H1 (cell line): ENCODE measurements at regions not wholly inside any gene's neighbourhood (a gene's known extent, or its start where the extent isn't known, plus 50 kb on each side); places are given as distances from the start of the nearest gene placed in this dataset.

ENCODE experiments used
- CTCF ChIA-PET: fragments of 300-600 bp; sonication (Branson Sonifier 250); formaldehyde crosslinking; loops from one replicate; lab custom pipeline; 2021; ENCODE audit not compliant: partially characterized antibody; lab: Charles Lee
- POLR2A ChIA-PET: fragments of 300-600 bp; sonication (Branson Sonifier 250); formaldehyde crosslinking; loops from one replicate; lab custom pipeline; 2021; ENCODE audit warnings: inconsistent platforms; ENCODE audit not compliant: partially characterized antibody; lab: Charles Lee
- DNase-seq, 2 experiments: peaks; one replicate each; pipeline versions ENCODE4 v3.0.0 to v3.0.0-alpha.2; 2010 to 2022; ENCODE audit warnings: low spot score in 2 of 2, low read depth in 1 of 2, mixed read lengths in 1 of 2
- FAIRE-seq: peaks from 2 replicates; lab custom pipeline; 2011; peaks lifted over from hg19 to GRCh38; lab: Jason Lieb, UNC
- H2AFZ ChIP-seq: 2 replicates; pipeline ENCODE4 v1.8.1; 2012; ENCODE audit warnings: low read length, inconsistent platforms
- H2AK5ac ChIP-seq: 2 replicates; pipeline ENCODE4 v1.6.1; 2013; ENCODE audit warnings: low read depth, low read length
- H2BK120ac ChIP-seq: replicated peaks from 2 replicates; pipeline ENCODE3; 2013; ENCODE audit warnings: low read depth, low read length, inconsistent platforms
- H2BK12ac ChIP-seq: 2 replicates; pipeline ENCODE4 v1.6.1; 2013; ENCODE audit warnings: low read depth, low read length
- H2BK15ac ChIP-seq: 2 replicates; pipeline ENCODE4 v1.6.1; 2013; ENCODE audit warnings: low read length
- H2BK20ac ChIP-seq: 2 replicates; pipeline ENCODE4 v1.6.1; 2013; ENCODE audit warnings: low read length
- H2BK5ac ChIP-seq: 2 replicates; pipeline ENCODE4 v1.6.1; 2013; ENCODE audit warnings: low read depth, low read length
- H3K14ac ChIP-seq: 2 replicates; pipeline ENCODE4 v1.6.1; 2013; ENCODE audit warnings: inconsistent platforms; ENCODE audit not compliant: insufficient read length
- H3K18ac ChIP-seq: 2 replicates; pipeline ENCODE4 v1.6.1; 2013; ENCODE audit warnings: low read length; ENCODE audit errors: extremely low read depth
- H3K23ac ChIP-seq: 2 replicates; pipeline ENCODE4 v1.6.1; 2013; ENCODE audit warnings: inconsistent platforms; ENCODE audit not compliant: insufficient read length
- H3K23me2 ChIP-seq: 2 replicates; pipeline ENCODE4 v1.6.1; 2013; ENCODE audit warnings: low read depth, low read length
- H3K27ac ChIP-seq: 2 replicates; pipeline ENCODE4 v1.6.1; 2011; ENCODE audit warnings: low read depth, low read length, inconsistent platforms
- H3K27me3 ChIP-seq, 4 experiments: replicated peaks in 1 of 4; 1 replicate in 1 of 4; 2 replicates in 3 of 4; pipeline versions ENCODE4 v1.6.1 to v1.8.1; 2011 to 2013; ENCODE audit warnings: low read length in 3 of 4, mild to moderate bottlenecking in 3 of 4, inconsistent platforms in 2 of 4, mixed read lengths in 2 of 4, moderate library complexity in 1 of 4; ENCODE audit not compliant: control insufficient read depth in 3 of 4, insufficient read depth in 3 of 4; ENCODE audit errors: extremely low read depth in 1 of 4
- H3K36me3 ChIP-seq, 4 experiments: 2 replicates each; pipeline versions ENCODE4 v1.6.1 to v1.8.1; 2011 to 2013; ENCODE audit warnings: mild to moderate bottlenecking in 4 of 4, low read length in 3 of 4, moderate library complexity in 2 of 4, control low read depth in 1 of 4, inconsistent platforms in 1 of 4; ENCODE audit not compliant: insufficient read depth in 4 of 4, control insufficient read depth in 2 of 4
- H3K4ac ChIP-seq: replicated peaks from 2 replicates; pipeline ENCODE3; 2013; ENCODE audit warnings: low read length, low read depth, mixed read lengths, inconsistent platforms; ENCODE audit not compliant: insufficient read length
- H3K4me1 ChIP-seq, 4 experiments: replicated peaks in 1 of 4; 1 replicate in 1 of 4; 2 replicates in 3 of 4; pipeline versions ENCODE4 v1.6.1 to v1.8.1; 2011 to 2013; ENCODE audit warnings: low read length in 3 of 4, inconsistent platforms in 2 of 4, mixed read lengths in 1 of 4; ENCODE audit not compliant: insufficient read depth in 4 of 4, control insufficient read depth in 3 of 4
- H3K4me2 ChIP-seq, 2 experiments: 2 replicates each; pipeline versions ENCODE4 v1.6.1 to v1.8.1; 2011 to 2013; ENCODE audit warnings: low read depth in 2 of 2, low read length in 2 of 2, control low read depth in 1 of 2, inconsistent platforms in 1 of 2, mild to moderate bottlenecking in 1 of 2; ENCODE audit not compliant: insufficient read depth in 1 of 2
- H3K4me3 ChIP-seq, 4 experiments: fragments of 200-600, 300-600 bp in 1 of 4; sonication (generic), shearing (Covaris generic), sonication (Bioruptor Twin) in 1 of 4; 2 replicates each; pipeline versions ENCODE4 v1.5.1 to v1.8.1; 2011 to 2016; ENCODE audit warnings: low read length in 4 of 4, low read depth in 3 of 4, control low read depth in 2 of 4, inconsistent platforms in 2 of 4, mild to moderate bottlenecking in 2 of 4, mixed read lengths in 1 of 4, moderate library complexity in 1 of 4; ENCODE audit not compliant: insufficient read depth in 2 of 4; ENCODE audit errors: extremely low read depth in 1 of 4
- H3K56ac ChIP-seq: replicated peaks from 2 replicates; pipeline ENCODE3; 2013; ENCODE audit warnings: low read depth, mild to moderate bottlenecking, mixed read lengths, low read length, inconsistent platforms; ENCODE audit not compliant: insufficient read length
- H3K79me1 ChIP-seq: 2 replicates; pipeline ENCODE4 v1.6.1; 2013; ENCODE audit warnings: low read depth, low read length, control low read depth
- H3K79me2 ChIP-seq, 2 experiments: 2 replicates each; pipeline versions ENCODE4 v1.6.1 to v1.8.1; 2012 to 2013; ENCODE audit warnings: low read length in 2 of 2, mild to moderate bottlenecking in 2 of 2, inconsistent platforms in 1 of 2; ENCODE audit not compliant: insufficient read depth in 2 of 2, control insufficient read depth in 1 of 2
- H3K9ac ChIP-seq, 4 experiments: replicated peaks in 1 of 4; 1 replicate in 1 of 4; 2 replicates in 3 of 4; pipeline versions ENCODE4 v1.6.1 to v1.8.1; 2011 to 2013; ENCODE audit warnings: low read depth in 3 of 4, low read length in 3 of 4, control low read depth in 2 of 4, mild to moderate bottlenecking in 2 of 4, moderate library complexity in 2 of 4, inconsistent platforms in 1 of 4; ENCODE audit errors: extremely low read depth in 1 of 4
- H3K9me3 ChIP-seq, 2 experiments: 2 replicates each; pipeline versions ENCODE4 v1.6.1 to v1.8.1; 2012 to 2013; ENCODE audit warnings: mild to moderate bottlenecking in 2 of 2, moderate library complexity in 2 of 2, control low read depth in 1 of 2, inconsistent platforms in 1 of 2, low read depth in 1 of 2, low read length in 1 of 2, mixed read lengths in 1 of 2; ENCODE audit not compliant: insufficient read depth in 2 of 2
- H4K20me1 ChIP-seq, 2 experiments: replicated peaks in 1 of 2; 2 replicates each; pipeline versions ENCODE3 to v1.8.1; 2011 to 2013; ENCODE audit warnings: inconsistent platforms in 2 of 2, low read length in 2 of 2, mild to moderate bottlenecking in 1 of 2; ENCODE audit not compliant: insufficient read depth in 2 of 2, control insufficient read depth in 1 of 2
- H4K5ac ChIP-seq: 2 replicates; pipeline ENCODE4 v1.6.1; 2013; ENCODE audit warnings: low read length, low read depth, mixed read lengths, inconsistent platforms; ENCODE audit not compliant: insufficient read length
- H4K8ac ChIP-seq: 2 replicates; pipeline ENCODE4 v1.8.0; 2013; ENCODE audit warnings: mild to moderate bottlenecking, moderate library complexity, low read length, inconsistent platforms; ENCODE audit not compliant: insufficient read depth; ENCODE audit errors: extremely low read depth
- H4K91ac ChIP-seq: replicated peaks from 2 replicates; pipeline ENCODE3; 2013; ENCODE audit warnings: low read length, mixed read lengths, inconsistent platforms; ENCODE audit not compliant: insufficient read length
- ASH2L ChIP-seq: fragments of 200-600, 300-600 bp; sonication (generic); IDR thresholded peaks from one replicate; pipeline ENCODE4 v1.7.1; 2017; ENCODE audit warnings: low read length
- CHD2 ChIP-seq: IDR thresholded peaks from 2 replicates; pipeline ENCODE4 v1.6.1; 2012; ENCODE audit warnings: low read length, improper control_type of control experiment
- CREB1 ChIP-seq: IDR thresholded peaks from 2 replicates; pipeline ENCODE4 v1.6.1; 2012; ENCODE audit warnings: inconsistent platforms
- EP300 ChIP-seq, 2 experiments: IDR thresholded peaks; 1 replicate in 1 of 2; 2 replicates in 1 of 2; pipeline ENCODE4 v1.6.1; 2011 to 2012; ENCODE audit warnings: low read depth in 2 of 2, low read length in 2 of 2, mild to moderate bottlenecking in 2 of 2, borderline replicate concordance in 1 of 2, inconsistent platforms in 1 of 2, moderate library complexity in 1 of 2
- RNF2 ChIP-seq: fragments of 200-900, 300-1000 bp; sonication (generic); IDR thresholded peaks from 2 replicates; pipeline ENCODE4 v1.7.1; 2016; ENCODE audit warnings: borderline replicate concordance, low read depth, mild to moderate bottlenecking, antibody characterized with exemption, low read length; ENCODE audit not compliant: poor library complexity, severe bottlenecking; ENCODE audit errors: missing control alignments
- SUZ12 ChIP-seq: fragments of 200-600 bp; sonication (generic); IDR thresholded peaks from 2 replicates; pipeline ENCODE4 v1.6.1; 2012; ENCODE audit warnings: mild to moderate bottlenecking, inconsistent platforms, low read length, moderate library complexity, mixed read lengths
- WGBS, 2 experiments: shearing (Covaris generic) in 1 of 2; methylation state at CpG; one replicate each; pipeline versions ENCODE4 v1.1.6 to v1.1.7; 2013 to 2015; ENCODE audit warnings: low lambda C conversion rate in 2 of 2, mixed read lengths in 2 of 2, inconsistent platforms in 1 of 2, low coverage in 1 of 2, missing lambda C conversion rate in 1 of 2; ENCODE audit not compliant: insufficient replicate concordance in 2 of 2, insufficient coverage in 1 of 2, insufficient read length in 1 of 2; ENCODE audit errors: extremely low coverage in 1 of 2, missing lambda C conversion rate in 1 of 2; 5-methylcytosine and 5-hydroxymethylcytosine counted together
- TF ChIP-seq, protein P1 (sequence below): IDR thresholded peaks from 2 replicates; pipeline ENCODE4 v1.6.1; 2012; ENCODE audit warnings: inconsistent platforms
- TF ChIP-seq, protein P2 (sequence below): IDR thresholded peaks from 2 replicates; pipeline ENCODE4 v1.6.1; 2011; ENCODE audit warnings: low read depth, mild to moderate bottlenecking, low read length; ENCODE audit not compliant: insufficient read depth
- TF ChIP-seq, protein P3 (sequence below): IDR thresholded peaks from 2 replicates; pipeline ENCODE4 v1.6.1; 2011; ENCODE audit warnings: low read length, improper control_type of control experiment

DNA sequence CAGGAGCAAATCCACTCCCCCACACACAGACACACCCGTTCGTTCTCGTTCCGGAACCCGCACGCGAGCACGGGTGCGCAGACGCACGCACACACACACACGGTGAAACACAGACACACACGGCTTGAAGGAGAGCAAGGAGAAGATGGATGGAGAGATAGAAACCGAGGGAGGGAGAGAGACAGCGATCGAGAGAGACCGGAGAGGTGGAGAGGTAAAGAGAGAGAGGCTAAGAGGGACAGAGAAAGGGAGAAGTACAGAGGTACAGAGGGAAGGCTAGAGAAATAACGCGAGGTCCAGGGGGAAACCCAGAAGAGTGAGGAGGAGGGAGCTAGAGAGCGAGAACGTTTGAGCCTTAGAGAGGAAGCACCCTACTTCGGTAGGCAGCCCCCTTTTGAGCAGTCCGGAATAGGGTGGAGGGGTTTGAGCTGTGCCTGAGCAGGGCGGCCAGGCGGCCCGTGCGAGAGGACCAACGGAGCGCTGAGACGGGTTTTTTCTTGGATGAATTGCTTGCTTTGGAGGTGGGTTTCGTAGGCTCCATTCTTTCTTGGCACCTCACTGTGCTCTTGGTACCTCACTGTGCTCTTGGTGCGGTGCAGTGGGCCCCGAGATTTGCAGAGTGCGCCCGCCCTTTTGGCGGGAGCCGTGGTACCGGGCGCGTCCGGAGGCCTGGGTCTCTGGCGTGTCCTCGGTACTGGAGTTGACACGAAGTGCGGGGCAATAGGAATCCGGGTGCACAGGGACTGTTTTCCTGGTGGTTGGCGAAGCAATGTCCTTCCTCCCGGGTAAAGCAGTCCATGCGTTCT is 88.4 kb upstream of the RHOU start:
- no peak overlapping the region; the same call in 1 of the 2 replicates for H2AFZ ChIP-seq
- H3K79me1 ChIP-seq, result no peaks in the 10 kb centered on the region
- peak overlapping the region; percentile 51 to 66 (median 64) for H3K4me3 ChIP-seq
- H3K9ac ChIP-seq, result peak overlapping the region in 1 of 4 experiments; percentile 13; a peak in 2 of 7 replicates
- no peaks in the 10 kb centered on the region for H3K79me2 ChIP-seq
- peaks cover 0 to 7% (median 2%) of the 10 kb centered on the region in 4 experiments; a peak in 3 of 7 replicates for H3K4me1 ChIP-seq
- H2BK120ac ChIP-seq, result no peak overlapping the region
- H2BK5ac ChIP-seq, result no peak overlapping the region
- H3K36me3 ChIP-seq, result no peaks in the 10 kb centered on the region
- 4% methylated on average over 47 of the region's 49 CpGs; no CpG with 5 or more reads in 1 of the 2 experiments for WGBS, 2 experiments
- no peak overlapping the region for H4K8ac ChIP-seq
- peak overlapping the region; percentile 88 to 96 for H3K4me2 ChIP-seq
- H3K18ac ChIP-seq, result no peak overlapping the region; the same call in 1 of the 2 replicates
- H4K91ac ChIP-seq, result no peak overlapping the region
- no peak overlapping the region for H3K23ac ChIP-seq
- H3K4ac ChIP-seq, result no peak overlapping the region
- ChIA-PET POLR2A (no interaction called here), CTCF (no interaction called here)
- no peaks in the 10 kb centered on the region for H4K20me1 ChIP-seq
- FAIRE-seq (no peak), DNase-seq (peak in 1 of 2 experiments; percentile 66)
- H3K27ac ChIP-seq, result no peak overlapping the region
- H2BK12ac ChIP-seq, result 0 out of 2 replicates have a peak overlapping the region, but pooled peaks have one; percentile 27
- peaks cover 26 to 53% (median 45%) of the 10 kb centered on the region in 4 experiments for H3K27me3 ChIP-seq
- no peak overlapping the region for H3K56ac ChIP-seq
- H2BK20ac ChIP-seq, result no peak overlapping the region
- no peak overlapping the region for H3K14ac ChIP-seq
- no peak overlapping the region for H2BK15ac ChIP-seq
- H3K9me3 ChIP-seq, result no peaks in the 10 kb centered on the region
- H2AK5ac ChIP-seq, result no peak overlapping the region
- no peak overlapping the region for H4K5ac ChIP-seq
- H3K23me2 ChIP-seq, result peaks cover 21% of the 10 kb centered on the region
- TF ChIP-seq RNF2 (no peak), ASH2L (no peak), EP300 (IDR thresholded peaks at IDR 0.05; ENCODE audit: borderline replicate concordance in 1 of 2, low read depth in 2 of 2, low read length in 2 of 2) (no peak), CHD2 (0 out of 2 replicates have a peak, but pooled peaks have one; percentile 12), CREB1 (no peak), SUZ12 (no peak; the same call in 1 of the 2 replicates)
- TF ChIP-seq, protein P1, sequence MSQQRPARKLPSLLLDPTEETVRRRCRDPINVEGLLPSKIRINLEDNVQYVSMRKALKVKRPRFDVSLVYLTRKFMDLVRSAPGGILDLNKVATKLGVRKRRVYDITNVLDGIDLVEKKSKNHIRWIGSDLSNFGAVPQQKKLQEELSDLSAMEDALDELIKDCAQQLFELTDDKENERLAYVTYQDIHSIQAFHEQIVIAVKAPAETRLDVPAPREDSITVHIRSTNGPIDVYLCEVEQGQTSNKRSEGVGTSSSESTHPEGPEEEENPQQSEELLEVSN, result peak; percentile 67
- TF ChIP-seq, protein P2, sequence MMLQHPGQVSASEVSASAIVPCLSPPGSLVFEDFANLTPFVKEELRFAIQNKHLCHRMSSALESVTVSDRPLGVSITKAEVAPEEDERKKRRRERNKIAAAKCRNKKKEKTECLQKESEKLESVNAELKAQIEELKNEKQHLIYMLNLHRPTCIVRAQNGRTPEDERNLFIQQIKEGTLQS, result no peak
- TF ChIP-seq, protein P3, sequence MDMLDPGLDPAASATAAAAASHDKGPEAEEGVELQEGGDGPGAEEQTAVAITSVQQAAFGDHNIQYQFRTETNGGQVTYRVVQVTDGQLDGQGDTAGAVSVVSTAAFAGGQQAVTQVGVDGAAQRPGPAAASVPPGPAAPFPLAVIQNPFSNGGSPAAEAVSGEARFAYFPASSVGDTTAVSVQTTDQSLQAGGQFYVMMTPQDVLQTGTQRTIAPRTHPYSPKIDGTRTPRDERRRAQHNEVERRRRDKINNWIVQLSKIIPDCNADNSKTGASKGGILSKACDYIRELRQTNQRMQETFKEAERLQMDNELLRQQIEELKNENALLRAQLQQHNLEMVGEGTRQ, result no peak
